Muscle of arm (tissue), 1 donor: ENCODE measurements at regions not wholly inside any gene's neighbourhood (a gene's known extent, or its start where the extent isn't known, plus 50 kb on each side); places are given as distances from the start of the nearest gene placed in this dataset.
"Not testable (repeated sequence)": the region's sequence is repeated elsewhere in the genome, so short reads cannot be mapped to it uniquely, and the experiment has no call there.

Source experiments
- DNase-seq: peaks from one replicate; pipeline ENCODE4 v3.0.0-alpha.2; 2013

GRCh38 chr6:14552891-14553290 is 435.3 kb downstream of the CD83 start:
- no peak for DNase-seq

GRCh38 chr6:14553515-14553914 is 435.9 kb downstream of the CD83 start:
- no peak for DNase-seq

- no peak for DNase-seq
Observed at GRCh38 chr6:14555804-14556203, 438.2 kb downstream of the CD83 start.

- DNase-seq = no peak
Observed at GRCh38 chr6:14559746-14560536, 442.4 kb downstream of the CD83 start.

GRCh38 chr6:14561563-14561962 is 444.0 kb downstream of the CD83 start:
- not testable (repeated sequence) for DNase-seq

GRCh38 chr6:14567842-14568241 is 450.3 kb downstream of the CD83 start:
- DNase-seq = no peak

GRCh38 chr6:14569394-14569793 is 451.8 kb downstream of the CD83 start:
- DNase-seq = no peak

GRCh38 chr6:14569874-14570273 is 452.3 kb downstream of the CD83 start:
- DNase-seq = not testable (repeated sequence)

GRCh38 chr6:14571001-14571400 is 453.4 kb downstream of the CD83 start:
- DNase-seq = no peak

GRCh38 chr6:14571746-14572145 is 454.2 kb downstream of the CD83 start:
- DNase-seq = no peak

GRCh38 chr6:14573267-14573666 is 455.7 kb downstream of the CD83 start:
- no peak for DNase-seq

GRCh38 chr6:14573703-14574290 is 456.2 kb downstream of the CD83 start:
- no peak for DNase-seq

- DNase-seq = no peak
Observed at GRCh38 chr6:14575961-14576360, 458.4 kb downstream of the CD83 start.

GRCh38 chr6:14578994-14579393 is 461.4 kb downstream of the CD83 start:
- no peak for DNase-seq

- no peak for DNase-seq
Observed at GRCh38 chr6:14582749-14583148, 465.2 kb downstream of the CD83 start.

GRCh38 chr6:14583826-14584225 is 466.3 kb downstream of the CD83 start:
- no peak for DNase-seq

- no peak for DNase-seq
Observed at GRCh38 chr6:14584450-14584849, 466.9 kb downstream of the CD83 start.

- no peak for DNase-seq
Observed at GRCh38 chr6:14585689-14586088, 468.1 kb downstream of the CD83 start.

GRCh38 chr6:14589175-14589574 is 471.6 kb downstream of the CD83 start:
- DNase-seq = no peak

- no peak for DNase-seq
Observed at GRCh38 chr6:14590586-14590985, 473.0 kb downstream of the CD83 start.

GRCh38 chr6:14591998-14592397 is 474.4 kb downstream of the CD83 start:
- DNase-seq = no peak

GRCh38 chr6:14593286-14593685 is 475.7 kb downstream of the CD83 start:
- no peak for DNase-seq

- peak; percentile 20 for DNase-seq
Observed at GRCh38 chr6:14595751-14596150, 478.2 kb downstream of the CD83 start.

GRCh38 chr6:14596410-14596809 is 478.8 kb downstream of the CD83 start:
- no peak for DNase-seq
